Activated naive CD4-positive, alpha-beta T cell (primary cell): ENCODE measurements at regions not wholly inside any gene's neighbourhood (a gene's known extent, or its start where the extent isn't known, plus 50 kb on each side); places are given as distances from the start of the nearest gene placed in this dataset.

ENCODE experiments used
- DNase-seq, 4 experiments: peaks; one replicate each; lab custom pipeline; 2025; lab: John Stamatoyannopoulos, UW

- no peak for DNase-seq
Measured at GRCh38 chr3:107899990-107900651, 190.7 kb downstream of the CD47 start.

- DNase-seq, result no peak
Measured at GRCh38 chr3:107897471-107898061, 193.3 kb downstream of the CD47 start.

- no peak for DNase-seq
Measured at GRCh38 chr3:107894998-107895397, 195.8 kb downstream of the CD47 start.

DNA sequence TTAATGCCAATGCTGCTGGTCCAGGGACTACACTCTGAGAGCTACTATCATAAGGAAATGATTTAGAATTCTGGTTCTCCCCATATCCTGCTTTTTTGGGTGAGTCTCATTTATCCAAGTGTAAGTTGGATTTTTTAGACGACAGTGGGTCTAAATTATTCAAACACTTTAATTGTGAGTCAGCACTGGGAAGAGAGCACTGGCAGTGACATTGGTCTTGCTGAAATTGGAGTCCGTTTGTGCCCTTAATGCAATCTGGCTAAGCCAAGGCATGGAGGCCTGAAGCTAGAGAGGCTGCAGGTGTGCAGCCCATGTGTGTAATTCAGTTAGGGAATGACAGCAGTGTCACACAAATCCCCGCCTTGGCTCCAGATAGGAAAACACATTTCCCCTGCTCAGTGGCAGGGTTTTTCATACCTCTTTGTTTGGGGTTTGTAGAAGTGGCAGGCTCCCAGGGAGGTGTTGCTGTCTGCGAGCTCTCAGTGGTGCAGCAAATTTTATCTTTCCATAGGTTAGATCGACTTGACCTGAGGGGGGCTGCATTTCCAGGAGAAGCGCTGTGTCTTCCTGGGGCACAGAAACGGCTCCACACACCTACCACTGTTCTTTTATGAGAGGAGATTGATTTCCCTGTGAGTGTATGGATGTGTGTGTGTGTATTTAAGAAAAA is 197.7 kb downstream of the CD47 start:
- no peak for DNase-seq

GRCh38 chr3:107884719-107885460 is 205.9 kb downstream of the CD47 start:
- DNase-seq, result no peak

DNA sequence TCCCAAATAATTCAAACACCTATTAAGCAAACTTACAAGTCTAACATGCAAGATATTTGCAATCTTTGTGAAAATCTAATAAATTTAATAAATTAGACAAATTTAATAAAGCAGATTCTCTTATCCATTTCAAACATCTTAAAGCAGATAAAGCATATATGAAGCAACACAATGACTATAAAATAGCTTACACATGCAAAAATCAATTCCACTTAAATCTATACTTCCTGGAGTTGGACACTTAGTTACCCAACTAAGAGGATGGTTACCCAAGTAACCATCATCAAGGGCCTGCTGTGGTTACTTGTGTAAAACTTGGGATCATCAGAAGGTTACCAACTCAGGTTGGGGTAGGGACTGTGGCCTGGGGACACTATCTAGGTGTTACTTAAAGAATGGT is 206.8 kb downstream of the CD47 start:
- DNase-seq, result no peak

DNA sequence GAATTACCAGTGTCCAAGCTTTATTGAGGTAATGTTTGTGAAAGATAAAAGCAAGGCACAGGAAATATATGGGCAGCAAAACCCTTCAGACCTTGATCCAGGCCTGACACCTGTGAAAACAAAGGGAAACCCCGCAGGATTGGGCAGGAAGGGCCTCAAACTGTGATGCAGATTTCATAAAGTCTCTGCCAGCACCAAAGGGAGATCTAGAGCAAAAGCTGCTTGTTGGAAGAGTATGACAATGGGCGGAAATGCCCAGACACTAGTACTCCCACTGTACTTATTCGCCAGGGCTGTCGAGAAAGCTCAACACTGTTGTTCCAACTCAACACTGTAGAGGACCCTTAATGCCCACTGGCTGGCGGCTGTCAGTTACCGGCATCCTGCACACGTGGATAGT is 207.9 kb downstream of the CD47 start:
- no peak for DNase-seq

- DNase-seq, result no peak
Measured at GRCh38 chr3:107882261-107882660, 208.6 kb downstream of the CD47 start.

- no peak for DNase-seq
Measured at GRCh38 chr3:107881509-107881908, 209.3 kb downstream of the CD47 start.

GRCh38 chr3:107880702-107881101 is 210.1 kb downstream of the CD47 start:
- no peak for DNase-seq

DNA sequence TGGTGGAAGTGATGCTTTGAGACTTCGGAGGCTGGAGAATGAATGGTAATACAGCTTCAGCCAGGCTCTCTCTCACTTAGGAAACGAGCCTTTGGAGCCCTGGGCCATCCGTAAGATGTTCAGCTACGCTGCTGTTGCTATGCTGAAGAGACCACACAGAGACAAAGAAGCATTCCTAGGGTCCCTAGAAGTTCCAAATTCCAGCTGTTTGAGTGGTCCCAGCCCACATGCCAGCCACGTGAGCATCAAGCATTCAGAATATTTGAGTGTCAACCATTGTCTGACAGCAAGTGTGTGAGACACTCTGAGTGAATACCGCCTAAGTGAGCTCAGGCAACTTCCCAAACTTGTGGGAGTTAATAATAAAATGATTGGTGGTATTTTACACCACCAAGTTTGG is 212.9 kb downstream of the CD47 start:
- no peak for DNase-seq

- no peak for DNase-seq
Measured at GRCh38 chr3:107870943-107871638, 219.7 kb downstream of the CD47 start.

DNA sequence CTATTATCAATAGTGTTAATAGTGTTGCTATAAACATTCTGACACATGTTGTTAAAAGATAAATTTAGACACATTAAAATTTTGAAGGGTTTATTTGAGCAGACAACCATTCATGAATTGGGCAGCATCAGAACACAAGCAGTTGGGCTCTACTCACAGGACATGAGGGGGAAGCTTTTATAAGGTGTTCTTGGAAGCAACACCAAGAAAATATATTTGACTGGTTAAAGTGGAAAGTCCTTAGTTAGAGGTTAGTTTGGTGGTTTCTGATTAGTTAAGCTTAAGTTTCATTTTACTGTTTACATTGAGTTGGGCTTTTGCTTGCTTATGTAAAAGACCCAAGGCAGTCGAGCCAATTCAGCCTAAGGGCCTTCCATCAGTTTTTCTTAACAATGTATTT is 220.7 kb downstream of the CD47 start:
- no peak for DNase-seq

DNA sequence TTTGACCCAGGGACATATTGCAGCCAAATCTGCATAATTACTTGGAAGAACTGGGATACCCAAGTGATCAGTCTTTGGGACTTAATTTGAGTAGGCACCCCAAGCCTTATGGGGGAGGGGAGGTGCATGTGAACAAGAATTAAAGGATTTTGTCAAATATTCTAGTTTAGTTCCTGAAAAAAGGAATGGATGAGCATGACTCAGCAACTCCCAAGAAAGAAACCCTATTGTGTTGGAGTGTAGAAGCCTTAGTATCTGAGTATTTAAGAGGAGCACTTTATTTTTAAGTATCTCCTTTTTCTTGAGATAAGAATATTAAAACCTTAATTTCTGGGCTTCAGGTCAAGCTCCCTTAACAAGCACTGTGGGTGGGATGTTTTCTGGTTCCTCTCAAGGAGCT is 222.4 kb downstream of the CD47 start:
- DNase-seq, result no peak

DNA sequence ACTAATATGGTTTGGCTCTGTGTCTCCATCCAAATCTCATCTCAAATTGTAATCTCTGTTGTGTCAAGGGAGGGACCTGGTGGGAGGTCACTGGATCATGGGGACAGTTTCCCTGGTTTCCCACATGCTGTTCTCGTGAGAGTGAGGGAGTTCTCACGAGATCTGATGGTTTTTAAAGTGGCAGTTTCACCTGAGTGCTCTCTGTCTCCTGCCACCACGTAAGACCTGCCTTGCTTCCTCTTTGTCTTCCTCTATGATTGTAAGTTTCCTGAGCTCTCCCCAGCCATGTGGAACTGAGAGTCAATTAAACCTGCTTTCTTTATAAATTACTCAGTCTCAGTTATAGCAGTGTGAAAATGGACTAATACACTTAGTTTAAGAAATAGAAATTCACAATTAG is 228.9 kb downstream of the CD47 start:
- no peak for DNase-seq

DNA sequence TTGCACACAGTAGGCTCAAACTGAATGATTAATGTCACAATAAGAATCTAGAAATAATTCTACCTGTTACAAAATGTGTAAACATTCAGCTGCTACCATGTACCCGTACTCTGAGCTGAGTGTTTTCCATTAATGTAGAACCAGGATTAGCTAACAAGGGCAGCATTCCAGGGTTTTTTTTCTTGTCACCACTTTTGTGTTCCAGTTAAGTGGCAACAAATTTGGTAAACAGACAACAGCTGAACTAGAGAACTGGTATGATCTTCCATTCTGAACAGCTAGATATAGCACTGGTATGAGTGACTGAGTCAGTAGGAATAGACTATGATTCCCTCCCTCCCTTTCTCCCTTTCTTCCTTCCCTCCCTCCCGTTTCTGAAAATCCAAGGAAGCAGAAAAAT is 229.4 kb downstream of the CD47 start:
- DNase-seq, result no peak
